Skeletal muscle satellite cell (primary cell): ENCODE measurements at regions not wholly inside any gene's neighbourhood (a gene's known extent, or its start where the extent isn't known, plus 50 kb on each side); places are given as distances from the start of the nearest gene placed in this dataset.

Source experiments
- H3K27me3 ChIP-seq: 2 replicates; pipeline ENCODE4 v1.7.0; 2013; ENCODE audit warnings: low read length; ENCODE audit not compliant: control insufficient read depth, insufficient read depth
- H3K36me3 ChIP-seq: 2 replicates; pipeline ENCODE4 v1.7.0; 2013; ENCODE audit warnings: mild to moderate bottlenecking, control low read depth, low read length; ENCODE audit not compliant: insufficient read depth
- H3K4me1 ChIP-seq: 2 replicates; pipeline ENCODE4 v1.7.0; 2013; ENCODE audit warnings: low read length; ENCODE audit not compliant: control insufficient read depth, insufficient read depth
- H3K4me2 ChIP-seq: 2 replicates; pipeline ENCODE4 v1.7.0; 2013; ENCODE audit warnings: mild to moderate bottlenecking, low read length
- H3K4me3 ChIP-seq: 2 replicates; pipeline ENCODE4 v1.7.0; 2013; ENCODE audit warnings: low read length
- H3K9ac ChIP-seq: 2 replicates; pipeline ENCODE4 v1.7.0; 2013; ENCODE audit warnings: mild to moderate bottlenecking, low read depth, low read length, moderate library complexity
- H3K9me3 ChIP-seq: replicated peaks from 2 replicates; pipeline ENCODE4 v1.7.0; 2013; ENCODE audit warnings: mild to moderate bottlenecking, control low read depth, low read length

DNA sequence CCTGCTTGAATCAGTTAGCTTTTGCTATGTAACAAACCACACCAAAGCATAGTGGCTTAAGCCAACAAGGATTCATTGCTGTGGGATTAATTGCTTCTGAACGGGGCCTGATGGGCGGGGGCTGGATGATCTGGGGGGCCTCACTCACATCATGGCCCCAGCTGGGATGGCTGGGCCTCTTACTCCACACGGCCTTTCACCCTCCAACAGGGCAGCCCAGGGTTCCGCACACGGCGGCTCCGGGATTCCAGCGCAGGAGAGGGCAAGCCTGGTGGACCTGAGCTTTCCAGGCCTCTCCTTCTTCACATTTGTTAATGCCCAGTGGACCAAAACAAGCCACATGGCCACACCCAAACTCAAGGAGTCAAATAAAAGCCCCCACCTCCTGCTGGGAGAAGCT, 86.3 kb upstream of the PHLPP1 start:
- Histone ChIP-seq H3K36me3 (no peaks in the 10 kb centered on the region), H3K4me3 (no peak overlapping the region), H3K9ac (no peak overlapping the region), H3K4me2 (no peak overlapping the region), H3K27me3 (peaks cover 7% of the 10 kb centered on the region), H3K4me1 (no peaks in the 10 kb centered on the region), H3K9me3 (no peaks in the 10 kb centered on the region)

DNA sequence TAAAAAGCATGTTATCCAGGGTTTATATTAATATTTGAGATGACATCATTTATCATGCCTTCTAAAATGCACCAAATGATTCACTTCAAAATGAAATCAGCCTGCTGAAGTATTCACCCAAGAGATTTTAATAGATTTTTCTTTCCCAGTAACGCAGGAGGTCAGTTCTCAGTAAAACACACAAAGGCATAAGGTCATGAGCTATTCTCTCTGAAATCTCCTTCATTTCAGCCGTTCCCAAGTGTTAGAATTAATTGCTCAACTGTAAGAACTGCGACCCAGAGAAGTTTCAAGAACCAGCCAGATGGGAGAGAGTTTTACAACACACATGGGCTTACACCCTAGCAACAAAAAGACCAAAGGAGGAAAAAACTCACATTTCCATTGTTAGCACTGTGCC, 84.2 kb upstream of the PHLPP1 start:
- H3K9me3 ChIP-seq, result no peaks in the 10 kb centered on the region
- no peak overlapping the region for H3K4me3 ChIP-seq
- no peak overlapping the region for H3K4me2 ChIP-seq
- H3K9ac ChIP-seq, result no peak overlapping the region
- H3K27me3 ChIP-seq, result peaks cover 15% of the 10 kb centered on the region
- H3K36me3 ChIP-seq, result no peaks in the 10 kb centered on the region
- no peaks in the 10 kb centered on the region for H3K4me1 ChIP-seq

DNA sequence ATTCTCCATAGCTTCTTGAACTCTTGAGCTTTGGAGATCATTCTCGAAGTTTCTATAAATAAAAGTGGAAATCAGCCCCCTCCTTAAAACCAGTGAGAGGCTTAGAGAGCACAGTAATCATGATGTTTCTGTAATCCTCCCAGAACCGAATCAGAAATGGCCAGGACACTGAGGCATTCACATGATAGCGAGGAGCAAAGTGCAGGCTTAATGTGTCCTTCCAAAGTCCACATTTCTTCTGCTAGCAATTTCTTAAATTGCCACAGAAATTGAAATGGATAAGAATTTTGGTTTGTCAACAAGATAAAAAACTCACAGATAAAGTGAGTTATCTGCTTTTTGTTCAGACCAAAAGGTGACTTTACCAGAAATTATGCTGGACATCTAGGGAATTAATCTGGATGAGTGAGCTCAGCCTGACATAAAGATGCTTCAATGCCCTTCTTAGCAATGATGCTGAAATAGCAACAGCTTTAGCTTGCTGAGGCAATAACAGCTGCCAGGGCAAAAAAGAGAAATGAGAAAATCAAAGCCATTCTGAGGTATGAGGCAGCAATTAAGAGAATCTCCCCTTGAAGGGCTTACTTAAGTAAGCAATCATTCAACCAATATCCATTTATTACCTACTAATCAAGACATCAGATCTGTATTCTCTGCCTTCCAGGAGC, 82.4 kb upstream of the PHLPP1 start:
- H3K36me3 ChIP-seq, result no peaks in the 10 kb centered on the region
- H3K9ac ChIP-seq, result no peak overlapping the region
- H3K4me3 ChIP-seq, result no peak overlapping the region
- no peaks in the 10 kb centered on the region for H3K9me3 ChIP-seq
- no peaks in the 10 kb centered on the region for H3K4me1 ChIP-seq
- H3K27me3 ChIP-seq, result peaks cover 15% of the 10 kb centered on the region
- no peak overlapping the region for H3K4me2 ChIP-seq

DNA sequence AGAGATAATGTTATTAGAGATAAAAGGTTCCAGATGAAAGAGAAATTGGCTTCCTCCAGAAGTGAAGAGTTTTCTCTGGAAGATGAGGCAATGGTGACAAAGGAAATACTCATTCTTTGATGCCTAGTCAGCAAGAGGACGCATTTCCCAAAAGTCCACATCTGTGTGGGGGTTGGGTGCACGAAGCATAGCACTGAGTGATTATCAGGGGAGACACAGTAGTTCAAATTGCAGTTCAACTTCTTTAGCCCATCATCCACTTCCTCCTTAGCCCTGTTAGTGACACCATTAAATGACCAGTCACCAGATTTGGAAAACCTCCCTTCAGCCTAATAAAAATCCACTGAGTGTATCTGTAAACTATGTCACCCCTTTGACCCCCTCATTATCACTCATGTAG, 80.9 kb upstream of the PHLPP1 start:
- H3K36me3 ChIP-seq, result no peaks in the 10 kb centered on the region
- H3K9me3 ChIP-seq, result no peaks in the 10 kb centered on the region
- H3K4me1 ChIP-seq, result no peaks in the 10 kb centered on the region
- peaks cover 15% of the 10 kb centered on the region for H3K27me3 ChIP-seq
- H3K4me3 ChIP-seq, result no peak overlapping the region
- H3K9ac ChIP-seq, result no peak overlapping the region
- no peak overlapping the region for H3K4me2 ChIP-seq

DNA sequence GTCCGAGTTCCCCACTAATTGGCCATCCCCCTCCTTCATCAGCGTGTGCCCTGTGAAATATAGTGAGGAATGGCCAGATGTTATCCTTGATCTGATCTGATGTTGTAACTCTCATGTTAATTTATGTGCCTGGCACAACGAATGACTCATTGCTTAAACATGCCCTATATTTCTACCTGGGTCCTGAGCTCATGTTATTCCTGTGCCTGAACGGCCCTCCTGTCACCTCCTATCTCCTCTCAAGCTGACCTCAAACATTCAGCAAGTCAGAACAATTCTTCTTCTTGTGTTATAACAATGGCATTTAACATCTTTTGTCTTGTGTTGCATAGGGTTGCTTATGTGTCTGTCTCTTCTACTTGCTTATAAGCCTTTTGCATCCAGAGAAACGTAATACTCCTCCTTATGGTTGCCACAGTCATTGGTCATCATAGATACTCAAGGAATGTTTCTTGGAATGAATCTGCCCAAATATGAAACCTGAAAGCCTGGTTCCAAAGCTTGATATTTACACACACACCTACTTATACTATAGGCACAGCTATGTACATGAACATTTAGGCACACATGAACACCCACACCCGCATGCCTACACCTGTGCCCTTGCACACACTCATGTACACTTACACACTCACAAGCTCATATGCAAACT, 80.2 kb upstream of the PHLPP1 start:
- no peaks in the 10 kb centered on the region for H3K36me3 ChIP-seq
- H3K4me1 ChIP-seq, result no peaks in the 10 kb centered on the region
- H3K9ac ChIP-seq, result no peak overlapping the region

DNA sequence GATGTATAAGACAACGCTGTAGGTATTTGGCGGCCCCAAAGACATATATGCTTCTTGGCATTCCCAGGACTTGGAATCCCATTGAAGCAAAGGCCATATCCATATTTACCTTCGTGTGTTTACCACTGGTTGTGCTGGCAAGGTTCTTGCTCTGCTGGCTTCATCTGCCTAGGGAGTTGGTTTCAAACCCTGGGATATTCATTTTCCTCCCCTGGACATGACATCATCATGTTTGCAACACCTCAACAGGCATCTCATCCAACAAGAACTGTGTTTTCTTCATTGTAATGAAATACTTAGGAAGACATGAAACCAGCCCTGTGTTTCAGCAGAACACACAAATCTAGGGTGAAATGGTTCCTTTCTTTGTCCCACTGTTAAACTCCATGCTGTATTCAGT, 77.9 kb upstream of the PHLPP1 start:
- H3K4me2 ChIP-seq, result no peak overlapping the region
- H3K9me3 ChIP-seq, result no peaks in the 10 kb centered on the region
- no peak overlapping the region for H3K4me3 ChIP-seq
- H3K27me3 ChIP-seq, result peaks cover 16% of the 10 kb centered on the region
- no peak overlapping the region for H3K9ac ChIP-seq
- H3K4me1 ChIP-seq, result no peaks in the 10 kb centered on the region
- no peaks in the 10 kb centered on the region for H3K36me3 ChIP-seq

More for the DNA sequence above, 80.2 kb upstream of the PHLPP1 start:
- Histone ChIP-seq H3K27me3 (peaks cover 15% of the 10 kb centered on the region), H3K9me3 (no peaks in the 10 kb centered on the region), H3K4me3 (no peak overlapping the region), H3K4me2 (no peak overlapping the region)

DNA sequence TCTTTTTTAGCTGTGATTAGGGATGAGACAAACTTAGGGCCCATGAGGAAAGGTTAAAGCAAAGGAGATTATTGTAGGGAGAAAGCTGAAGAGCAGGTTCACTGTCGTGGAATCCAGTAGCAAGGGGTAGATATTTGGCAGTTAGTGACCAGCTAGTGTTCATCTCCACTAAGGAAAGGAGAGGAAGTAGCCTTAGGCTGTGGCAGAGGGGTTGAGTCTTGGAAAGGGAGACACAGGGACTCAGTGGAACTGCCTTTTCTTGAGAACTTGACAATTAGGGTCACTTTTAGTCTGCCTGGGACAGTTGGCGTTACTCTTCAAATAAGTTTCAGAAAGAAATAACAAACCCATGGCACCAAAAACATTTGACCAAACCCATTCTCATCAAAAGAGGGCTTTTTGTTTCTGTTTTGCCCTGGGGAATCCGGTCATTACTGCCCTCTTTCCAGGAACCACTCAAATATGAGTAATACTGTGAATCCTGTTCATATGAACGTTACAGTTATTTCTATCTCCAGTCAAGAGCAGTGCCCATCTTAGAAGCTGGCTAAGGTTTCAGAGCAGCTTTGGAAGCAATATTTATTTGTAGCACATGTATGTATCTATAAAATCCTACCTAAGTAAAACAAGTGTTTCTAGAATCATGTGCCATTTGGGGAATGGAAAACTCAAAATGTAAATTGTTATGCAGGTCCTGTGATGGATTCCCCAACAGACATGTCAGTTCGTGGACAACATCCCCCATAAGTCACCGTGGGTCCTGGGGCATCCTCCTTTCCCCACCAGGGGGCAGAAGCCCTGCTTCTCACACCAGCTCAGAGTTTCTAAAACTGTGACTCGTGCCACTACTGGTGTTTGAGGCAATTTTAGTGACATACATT, 77.3 kb upstream of the PHLPP1 start:
- Histone ChIP-seq H3K4me3 (no peak overlapping the region), H3K4me2 (no peak overlapping the region), H3K4me1 (no peaks in the 10 kb centered on the region), H3K9me3 (no peaks in the 10 kb centered on the region), H3K36me3 (no peaks in the 10 kb centered on the region), H3K27me3 (peaks cover 16% of the 10 kb centered on the region), H3K9ac (no peak overlapping the region)

DNA sequence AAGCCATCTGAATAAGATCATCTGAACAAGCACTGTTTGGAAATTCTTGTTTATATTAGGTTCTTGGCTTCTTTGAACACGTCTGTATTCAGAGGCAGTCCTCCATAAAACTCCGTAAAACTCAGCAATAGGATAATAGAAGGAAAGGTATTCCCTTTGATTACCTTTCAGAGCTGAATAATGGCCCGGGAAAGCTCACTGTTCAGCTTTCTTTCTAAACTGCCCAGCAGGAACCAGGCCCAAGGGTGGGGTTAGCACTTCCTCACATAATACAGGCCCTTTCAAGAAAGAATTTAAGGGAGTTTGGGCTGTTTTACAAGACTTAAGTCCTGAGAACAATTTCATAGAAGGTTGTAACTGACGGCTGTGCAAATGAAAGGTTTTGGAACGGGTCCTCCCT, 72.2 kb upstream of the PHLPP1 start:
- no peak overlapping the region for H3K4me3 ChIP-seq
- no peak overlapping the region for H3K4me2 ChIP-seq
- H3K4me1 ChIP-seq, result no peaks in the 10 kb centered on the region

DNA sequence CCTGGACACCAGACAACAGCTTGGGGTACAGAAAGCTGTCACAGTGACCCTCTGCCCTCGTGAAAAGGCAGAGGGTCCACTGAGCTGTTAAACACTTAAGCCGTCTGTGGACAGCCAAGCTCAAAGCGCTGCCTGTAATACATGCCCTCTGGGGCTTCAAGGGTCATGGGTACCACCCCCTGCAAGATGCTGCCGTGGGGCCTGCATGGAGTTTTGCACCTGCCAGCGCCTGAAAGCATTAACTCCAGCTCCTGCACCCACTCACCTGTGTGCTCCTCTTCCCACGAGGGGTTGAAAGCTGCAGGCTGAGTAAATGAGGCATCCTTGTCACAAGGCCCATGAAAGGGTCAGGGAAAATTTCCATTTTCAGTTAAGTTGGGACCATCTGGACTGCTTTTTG, 70.6 kb upstream of the PHLPP1 start:
- Histone ChIP-seq H3K4me3 (no peak overlapping the region), H3K4me1 (no peaks in the 10 kb centered on the region), H3K9me3 (no peaks in the 10 kb centered on the region), H3K4me2 (no peak overlapping the region), H3K27me3 (peaks cover 3% of the 10 kb centered on the region), H3K36me3 (no peaks in the 10 kb centered on the region), H3K9ac (no peak overlapping the region)

More for the DNA sequence above, 72.2 kb upstream of the PHLPP1 start:
- no peaks in the 10 kb centered on the region for H3K9me3 ChIP-seq
- peaks cover 3% of the 10 kb centered on the region for H3K27me3 ChIP-seq
- H3K36me3 ChIP-seq, result no peaks in the 10 kb centered on the region
- no peak overlapping the region for H3K9ac ChIP-seq

DNA sequence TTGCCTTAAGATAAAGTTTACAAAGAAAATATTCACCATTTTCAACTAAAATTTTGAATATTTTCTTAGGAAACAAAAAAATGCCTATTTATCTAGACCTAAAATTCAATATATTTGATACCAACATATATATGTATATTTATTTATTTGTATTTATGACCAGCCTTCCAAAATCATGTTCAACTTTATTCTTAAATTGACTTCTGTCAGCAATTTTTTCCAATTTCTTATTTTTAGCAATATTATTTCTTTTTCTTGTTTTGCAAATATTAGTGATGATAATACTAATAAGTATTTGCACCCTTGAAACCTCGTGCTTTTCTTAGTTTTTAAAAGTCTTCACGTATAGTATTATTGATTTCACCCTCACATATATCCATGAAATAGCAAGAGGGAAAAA, 68.2 kb upstream of the PHLPP1 start:
- H3K9ac ChIP-seq, result no peak overlapping the region
- no peaks in the 10 kb centered on the region for H3K36me3 ChIP-seq
- no peaks in the 10 kb centered on the region for H3K9me3 ChIP-seq
- no peaks in the 10 kb centered on the region for H3K4me1 ChIP-seq
- H3K27me3 ChIP-seq, result no peaks in the 10 kb centered on the region
- H3K4me2 ChIP-seq, result no peak overlapping the region
- H3K4me3 ChIP-seq, result no peak overlapping the region

DNA sequence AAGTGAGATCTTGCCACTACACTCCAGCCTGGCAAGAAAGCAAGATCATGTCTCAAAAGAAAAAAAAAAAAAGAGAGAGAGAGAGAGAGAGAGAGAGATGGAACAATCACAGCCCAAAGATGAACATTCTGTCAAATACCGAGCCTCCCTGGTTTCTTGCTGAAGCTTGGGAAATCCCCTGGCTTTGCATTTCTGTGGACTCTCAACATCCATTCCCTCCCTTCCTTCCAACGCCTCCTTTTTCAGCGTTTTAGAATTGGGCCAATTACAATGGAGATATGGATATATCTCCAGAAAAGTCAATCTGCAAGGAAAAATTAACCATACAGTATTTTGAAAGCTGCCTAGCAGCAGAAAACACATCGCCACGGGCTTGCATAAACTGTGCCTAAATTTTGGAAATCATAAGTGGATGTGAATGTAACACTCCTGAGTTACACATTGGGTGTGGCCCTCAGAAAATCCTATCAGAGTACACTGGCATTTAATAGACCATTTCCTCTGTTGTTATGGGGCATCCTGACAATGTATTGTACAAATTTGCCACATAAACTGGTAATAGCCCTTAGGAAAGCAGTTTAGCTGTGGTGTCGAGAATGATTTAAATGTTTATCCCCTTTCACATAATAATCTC, 67.2 kb upstream of the PHLPP1 start:
- H3K4me3 ChIP-seq, result no peak overlapping the region
- no peaks in the 10 kb centered on the region for H3K4me1 ChIP-seq
- no peaks in the 10 kb centered on the region for H3K9me3 ChIP-seq
- H3K4me2 ChIP-seq, result no peak overlapping the region
- H3K9ac ChIP-seq, result no peak overlapping the region
- no peaks in the 10 kb centered on the region for H3K36me3 ChIP-seq
- H3K27me3 ChIP-seq, result no peaks in the 10 kb centered on the region
